ENCODE measurements at regions not wholly inside any gene's neighbourhood (a gene's known extent, or its start where the extent isn't known, plus 50 kb on each side); places are given as distances from the start of the nearest gene placed in this dataset.
"Not testable (repeated sequence)": the region's sequence is repeated elsewhere in the genome, so short reads cannot be mapped to it uniquely, and the experiment has no call there.

GRCh38 chr1:14280909-14281308, 317.6 kb upstream of the KAZN start:
- no peaks in the 10 kb centered on the region for H3K4me1 ChIP-seq (ENCODE audit: control insufficient read depth, insufficient read depth, low read length)
- WGBS (ENCODE audit: insufficient coverage), result 17% methylated on average over 1 of the region's 2 CpGs
- no peaks in the 10 kb centered on the region for H3K36me3 ChIP-seq (ENCODE audit: control insufficient read depth, insufficient read depth, low read length)
- H3K27ac ChIP-seq (ENCODE audit: low read length), result no peak overlapping the region
- H3K27me3 ChIP-seq (ENCODE audit: control insufficient read depth, insufficient read depth, low read length), result no peaks in the 10 kb centered on the region
- DNase-seq, result no peak
- no peak overlapping the region for H3K4me3 ChIP-seq (ENCODE audit: low read length)
- H3K9me3 ChIP-seq (replicated peaks; ENCODE audit: control insufficient read depth, low read depth, low read length), result no peaks in the 10 kb centered on the region

GRCh38 chr1:14281412-14281811, 317.1 kb upstream of the KAZN start:
- Histone ChIP-seq H3K4me1 (ENCODE audit: control insufficient read depth, insufficient read depth, low read length) (no peaks in the 10 kb centered on the region), H3K27me3 (ENCODE audit: control insufficient read depth, insufficient read depth, low read length) (no peaks in the 10 kb centered on the region), H3K27ac (ENCODE audit: low read length) (no peak overlapping the region), H3K4me3 (ENCODE audit: low read length) (no peak overlapping the region), H3K36me3 (ENCODE audit: control insufficient read depth, insufficient read depth, low read length) (no peaks in the 10 kb centered on the region), H3K9me3 (replicated peaks; ENCODE audit: control insufficient read depth, low read depth, low read length) (no peaks in the 10 kb centered on the region)
- 60% methylated on average over 1 of the region's 1 CpG for WGBS (ENCODE audit: insufficient coverage)
- DNase-seq, result no peak

GRCh38 chr1:14282707-14283106, 315.8 kb upstream of the KAZN start:
- H3K9me3 ChIP-seq (replicated peaks; ENCODE audit: control insufficient read depth, low read depth, low read length), result no peaks in the 10 kb centered on the region
- H3K4me1 ChIP-seq (ENCODE audit: control insufficient read depth, insufficient read depth, low read length), result no peaks in the 10 kb centered on the region
- H3K27ac ChIP-seq (ENCODE audit: low read length), result no peak overlapping the region
- H3K27me3 ChIP-seq (ENCODE audit: control insufficient read depth, insufficient read depth, low read length), result no peaks in the 10 kb centered on the region
- H3K4me3 ChIP-seq (ENCODE audit: low read length), result no peak overlapping the region
- no peaks in the 10 kb centered on the region for H3K36me3 ChIP-seq (ENCODE audit: control insufficient read depth, insufficient read depth, low read length)
- DNase-seq, result no peak
- WGBS (ENCODE audit: insufficient coverage), result 47% methylated on average over 7 of the region's 7 CpGs

- peak; percentile 70 for DNase-seq
- Histone ChIP-seq H3K27ac (ENCODE audit: low read length) (no peak overlapping the region), H3K27me3 (ENCODE audit: control insufficient read depth, insufficient read depth, low read length) (no peaks in the 10 kb centered on the region), H3K36me3 (ENCODE audit: control insufficient read depth, insufficient read depth, low read length) (no peaks in the 10 kb centered on the region), H3K4me3 (ENCODE audit: low read length) (no peak overlapping the region), H3K4me1 (ENCODE audit: control insufficient read depth, insufficient read depth, low read length) (no peaks in the 10 kb centered on the region), H3K9me3 (replicated peaks; ENCODE audit: control insufficient read depth, low read depth, low read length) (no peaks in the 10 kb centered on the region)
- WGBS (ENCODE audit: insufficient coverage), result 88% methylated on average over 2 of the region's 2 CpGs
Measured at GRCh38 chr1:14285238-14285637, 313.2 kb upstream of the KAZN start.

- DNase-seq; H3K9me3 ChIP-seq (replicated peaks; ENCODE audit: control insufficient read depth, low read depth, low read length); H3K36me3 ChIP-seq (ENCODE audit: control insufficient read depth, insufficient read depth, low read length); H3K4me1 ChIP-seq (ENCODE audit: control insufficient read depth, insufficient read depth, low read length); H3K4me3 ChIP-seq (ENCODE audit: low read length); H3K27ac ChIP-seq (ENCODE audit: low read length); H3K27me3 ChIP-seq (ENCODE audit: control insufficient read depth, insufficient read depth, low read length): not testable (repeated sequence)
- WGBS (ENCODE audit: insufficient coverage), result 56% methylated on average over 4 of the region's 6 CpGs
Measured at GRCh38 chr1:14291182-14291581, 307.3 kb upstream of the KAZN start.

- no peak for DNase-seq
- Histone ChIP-seq H3K36me3 (ENCODE audit: control insufficient read depth, insufficient read depth, low read length) (no peaks in the 10 kb centered on the region), H3K27ac (ENCODE audit: low read length) (no peak overlapping the region), H3K4me3 (ENCODE audit: low read length) (no peak overlapping the region), H3K9me3 (replicated peaks; ENCODE audit: control insufficient read depth, low read depth, low read length) (no peaks in the 10 kb centered on the region), H3K4me1 (ENCODE audit: control insufficient read depth, insufficient read depth, low read length) (no peaks in the 10 kb centered on the region), H3K27me3 (ENCODE audit: control insufficient read depth, insufficient read depth, low read length) (no peaks in the 10 kb centered on the region)
- 94% methylated on average over 2 of the region's 7 CpGs for WGBS (ENCODE audit: insufficient coverage)
Measured at GRCh38 chr1:14292520-14292919, 306.0 kb upstream of the KAZN start.

- no peak for DNase-seq
- Histone ChIP-seq H3K36me3 (ENCODE audit: control insufficient read depth, insufficient read depth, low read length) (no peaks in the 10 kb centered on the region), H3K4me1 (ENCODE audit: control insufficient read depth, insufficient read depth, low read length) (no peaks in the 10 kb centered on the region), H3K9me3 (replicated peaks; ENCODE audit: control insufficient read depth, low read depth, low read length) (no peaks in the 10 kb centered on the region), H3K27ac (ENCODE audit: low read length) (no peak overlapping the region), H3K4me3 (ENCODE audit: low read length) (no peak overlapping the region), H3K27me3 (ENCODE audit: control insufficient read depth, insufficient read depth, low read length) (no peaks in the 10 kb centered on the region)
- 94% methylated on average over 4 of the region's 5 CpGs for WGBS (ENCODE audit: insufficient coverage)
Measured at GRCh38 chr1:14294006-14294405, 304.5 kb upstream of the KAZN start.

- Histone ChIP-seq H3K36me3 (ENCODE audit: control insufficient read depth, insufficient read depth, low read length) (no peaks in the 10 kb centered on the region), H3K4me3 (ENCODE audit: low read length) (no peak overlapping the region), H3K9me3 (replicated peaks; ENCODE audit: control insufficient read depth, low read depth, low read length) (no peaks in the 10 kb centered on the region), H3K27ac (ENCODE audit: low read length) (no peak overlapping the region), H3K27me3 (ENCODE audit: control insufficient read depth, insufficient read depth, low read length) (no peaks in the 10 kb centered on the region), H3K4me1 (ENCODE audit: control insufficient read depth, insufficient read depth, low read length) (no peaks in the 10 kb centered on the region)
- WGBS (ENCODE audit: insufficient coverage), result 83% methylated on average over 2 of the region's 3 CpGs
- no peak for DNase-seq
Measured at GRCh38 chr1:14294860-14295536, 303.5 kb upstream of the KAZN start.

GRCh38 chr1:14296795-14297194, 301.7 kb upstream of the KAZN start:
- no peak overlapping the region for H3K27ac ChIP-seq (ENCODE audit: low read length)
- H3K9me3 ChIP-seq (replicated peaks; ENCODE audit: control insufficient read depth, low read depth, low read length), result no peaks in the 10 kb centered on the region
- H3K4me3 ChIP-seq (ENCODE audit: low read length), result no peak overlapping the region
- H3K4me1 ChIP-seq (ENCODE audit: control insufficient read depth, insufficient read depth, low read length), result peaks cover 8% of the 10 kb centered on the region
- 80% methylated on average over 1 of the region's 3 CpGs for WGBS (ENCODE audit: insufficient coverage)
- DNase-seq, result no peak
- H3K27me3 ChIP-seq (ENCODE audit: control insufficient read depth, insufficient read depth, low read length), result no peaks in the 10 kb centered on the region
- no peaks in the 10 kb centered on the region for H3K36me3 ChIP-seq (ENCODE audit: control insufficient read depth, insufficient read depth, low read length)

GRCh38 chr1:14297356-14297755, 301.1 kb upstream of the KAZN start:
- 67% methylated on average over 1 of the region's 3 CpGs for WGBS (ENCODE audit: insufficient coverage)
- Histone ChIP-seq H3K27me3 (ENCODE audit: control insufficient read depth, insufficient read depth, low read length) (no peaks in the 10 kb centered on the region), H3K4me1 (ENCODE audit: control insufficient read depth, insufficient read depth, low read length) (peaks cover 8% of the 10 kb centered on the region), H3K36me3 (ENCODE audit: control insufficient read depth, insufficient read depth, low read length) (no peaks in the 10 kb centered on the region), H3K27ac (ENCODE audit: low read length) (no peak overlapping the region), H3K4me3 (ENCODE audit: low read length) (no peak overlapping the region), H3K9me3 (replicated peaks; ENCODE audit: control insufficient read depth, low read depth, low read length) (no peaks in the 10 kb centered on the region)
- DNase-seq, result no peak

- no CpG with 5 or more reads among the region's 5 CpGs for WGBS (ENCODE audit: insufficient coverage)
- Histone ChIP-seq H3K36me3 (ENCODE audit: control insufficient read depth, insufficient read depth, low read length) (no peaks in the 10 kb centered on the region), H3K4me1 (ENCODE audit: control insufficient read depth, insufficient read depth, low read length) (peaks cover 8% of the 10 kb centered on the region), H3K4me3 (ENCODE audit: low read length) (no peak overlapping the region), H3K27ac (ENCODE audit: low read length) (no peak overlapping the region), H3K27me3 (ENCODE audit: control insufficient read depth, insufficient read depth, low read length) (no peaks in the 10 kb centered on the region), H3K9me3 (replicated peaks; ENCODE audit: control insufficient read depth, low read depth, low read length) (no peaks in the 10 kb centered on the region)
- no peak for DNase-seq
Measured at GRCh38 chr1:14298806-14299205, 299.7 kb upstream of the KAZN start.

Measured in muscle of leg (tissue), 3 donors.